K562 (cell line): ENCODE measurements at regions not wholly inside any gene's neighbourhood (a gene's known extent, or its start where the extent isn't known, plus 50 kb on each side); places are given as distances from the start of the nearest gene placed in this dataset.
"Not testable (repeated sequence)": the region's sequence is repeated elsewhere in the genome, so short reads cannot be mapped to it uniquely, and the experiment has no call there.

Source experiments
- ATAC-seq: fragments of 200-7000 bp; cut with Tn5 transposase; 3 replicates; pipeline ENCODE4 v1.9.1; 2020; ENCODE audit warnings: moderate library complexity
- BruUV-seq: library from RNA; stranded (reverse); fragments of 400-500 nt; replicated peaks from 2 replicates; lab custom pipeline; 2021; lab: Mats Ljungman, UMichigan
- CTCF ChIA-PET: fragments of 300-600 bp; formaldehyde crosslinking; extraction: SDS; loops from one replicate; lab custom pipeline; 2021; ENCODE audit warnings: low intra/inter-chr PET ratio; lab: Yijun Ruan, JAX
- POLR2A ChIA-PET: fragments of 300-600, 350-650 bp; sonication (Branson Sonifier 250); formaldehyde crosslinking; extraction: SDS; loops from one replicate; lab custom pipeline; 2021; ENCODE audit warnings: antibody characterized with exemption, inconsistent platforms; lab: Yijun Ruan, JAX
- DNase-seq, 4 experiments: peaks; one replicate each; pipeline versions ENCODE4 v3.0.0 to v3.0.0-alpha.2; 2011 to 2018; ENCODE audit warnings: low spot score in 3 of 4, mixed read lengths in 3 of 4; ENCODE audit errors: extremely low read depth in 1 of 4
- FAIRE-seq: peaks from 2 replicates; lab custom pipeline; 2011; peaks lifted over from hg19 to GRCh38; lab: Jason Lieb, UNC
- H2AFZ ChIP-seq: 2 replicates; pipeline ENCODE4 v1.6.0; 2011; ENCODE audit warnings: low read depth, low read length, control low read depth, inconsistent platforms
- H3K27ac ChIP-seq: fragments of 200-600 bp; 3 replicates; pipeline ENCODE4 v1.8.0; 2011; ENCODE audit warnings: low read depth, mild to moderate bottlenecking, control low read depth, inconsistent platforms, low read length, moderate library complexity, mixed read lengths; ENCODE audit errors: extremely low read depth
- H3K27me3 ChIP-seq, 2 experiments: fragments of 300-600 bp in 1 of 2; 2 replicates in 1 of 2; 3 replicates in 1 of 2; pipeline versions ENCODE4 v1.6.0 to v1.8.0; 2011; ENCODE audit warnings: inconsistent platforms in 2 of 2, low read length in 2 of 2, mild to moderate bottlenecking in 1 of 2, mixed read lengths in 1 of 2, moderate library complexity in 1 of 2; ENCODE audit not compliant: control insufficient read depth in 2 of 2, insufficient read depth in 2 of 2
- H3K36me3 ChIP-seq: fragments of 300-600 bp; 3 replicates; pipeline ENCODE4 v1.8.0; 2011; ENCODE audit warnings: mild to moderate bottlenecking, low read length, inconsistent platforms; ENCODE audit not compliant: control insufficient read depth, insufficient read depth
- H3K4me1 ChIP-seq, 2 experiments: fragments of 200-600 bp in 1 of 2; replicated peaks in 1 of 2; 2 replicates in 1 of 2; 3 replicates in 1 of 2; pipeline versions ENCODE4 v1.5.1 to v1.8.0; 2011; ENCODE audit warnings: inconsistent platforms in 2 of 2, low read length in 2 of 2, mild to moderate bottlenecking in 1 of 2, mixed read lengths in 1 of 2, moderate library complexity in 1 of 2; ENCODE audit not compliant: control insufficient read depth in 2 of 2, insufficient read depth in 2 of 2
- H3K4me2 ChIP-seq: 2 replicates; pipeline ENCODE4 v1.6.1; 2011; ENCODE audit warnings: low read length, control low read depth, inconsistent platforms, mixed read lengths; ENCODE audit not compliant: insufficient read depth
- H3K4me3 ChIP-seq: fragments of 200-600 bp; sonication (generic), shearing (Covaris generic); 2 replicates; pipeline ENCODE4 v1.5.1; 2016; ENCODE audit warnings: control low read depth, inconsistent platforms
- H3K79me2 ChIP-seq: fragments of 200-600 bp; 3 replicates; pipeline ENCODE4 v1.8.0; 2011; ENCODE audit warnings: low read length, inconsistent platforms; ENCODE audit not compliant: control insufficient read depth, insufficient read depth
- H3K9ac ChIP-seq, 2 experiments: 2 replicates each; pipeline versions ENCODE4 v1.6.0 to v1.6.1; 2011; ENCODE audit warnings: low read depth in 2 of 2, low read length in 2 of 2, control low read depth in 1 of 2, inconsistent platforms in 1 of 2, mild to moderate bottlenecking in 1 of 2, mixed read lengths in 1 of 2; ENCODE audit not compliant: insufficient read depth in 1 of 2
- H3K9me1 ChIP-seq: one replicate; pipeline ENCODE4 v1.6.0; 2011; ENCODE audit warnings: inconsistent platforms, mild to moderate bottlenecking, low read length, moderate library complexity; ENCODE audit not compliant: control insufficient read depth, insufficient read depth
- H3K9me3 ChIP-seq: replicated peaks from 2 replicates; pipeline ENCODE4 v1.5.1; 2011; ENCODE audit warnings: low read depth, low read length, inconsistent platforms; ENCODE audit not compliant: control insufficient read depth, insufficient read depth
- H4K20me1 ChIP-seq: replicated peaks from 2 replicates; pipeline ENCODE4 v1.6.1; 2011; ENCODE audit warnings: low read length, inconsistent platforms, mixed read lengths; ENCODE audit not compliant: control insufficient read depth, insufficient read depth
- FOSL1 ChIP-seq: fragments of 200-800 bp; sonication (Bioruptor generic); conservative IDR thresholded peaks from 2 replicates; pipeline ENCODE4 v1.6.1; 2016; ENCODE audit warnings: missing genetic modification characterization, missing compliant biosample characterization
- SMARCA5 ChIP-seq: fragments of 450-650 bp; IDR thresholded peaks from 2 replicates; pipeline ENCODE4 v1.6.1; 2016
- ZNF23 ChIP-seq: fragments of 250-450 bp; sonication (Bioruptor Pico); IDR thresholded peaks from 2 replicates; pipeline ENCODE4 v1.4.0; 2020; ENCODE audit warnings: mild to moderate bottlenecking
- ZNF395 ChIP-seq: fragments of 200-800 bp; sonication (Bioruptor generic); IDR thresholded peaks from 2 replicates; pipeline ENCODE4 v1.6.1; 2017; ENCODE audit warnings: missing genetic modification characterization, missing compliant biosample characterization
- ZNF699 ChIP-seq: fragments of 250-450 bp; sonication (Bioruptor Pico); IDR thresholded peaks from 2 replicates; pipeline ENCODE4 v1.8.0; 2021; ENCODE audit warnings: mild to moderate bottlenecking, moderate library complexity; ENCODE audit not compliant: insufficient replicate concordance
- ZNF79 ChIP-seq: fragments of 250-450 bp; sonication (Bioruptor Pico); IDR thresholded peaks from 2 replicates; pipeline ENCODE4 v1.4.0; 2020; ENCODE audit warnings: low read depth, mild to moderate bottlenecking, moderate library complexity
- WGBS: fragments of 100-300 bp; shearing (Covaris generic); methylation state at CpG from one replicate; pipeline ENCODE4 v1.1.6; 2016; ENCODE audit warnings: low coverage, mixed read lengths; ENCODE audit not compliant: insufficient coverage; ENCODE audit errors: missing lambda C conversion rate; 5-methylcytosine and 5-hydroxymethylcytosine counted together
- in situ Hi-C: fragments of 300-500 bp; cut with MboI; formaldehyde crosslinking; loops from 4 replicates; pipeline ENCODE4 v1.15.0; 2018; ENCODE audit warnings: inconsistent platforms, mixed read lengths
- intact Hi-C: fragments of 100-400 bp; cut with micrococcal nuclease; formaldehyde crosslinking; loops from 2 replicates; pipeline ENCODE4 v1.14.2; 2022

DNA sequence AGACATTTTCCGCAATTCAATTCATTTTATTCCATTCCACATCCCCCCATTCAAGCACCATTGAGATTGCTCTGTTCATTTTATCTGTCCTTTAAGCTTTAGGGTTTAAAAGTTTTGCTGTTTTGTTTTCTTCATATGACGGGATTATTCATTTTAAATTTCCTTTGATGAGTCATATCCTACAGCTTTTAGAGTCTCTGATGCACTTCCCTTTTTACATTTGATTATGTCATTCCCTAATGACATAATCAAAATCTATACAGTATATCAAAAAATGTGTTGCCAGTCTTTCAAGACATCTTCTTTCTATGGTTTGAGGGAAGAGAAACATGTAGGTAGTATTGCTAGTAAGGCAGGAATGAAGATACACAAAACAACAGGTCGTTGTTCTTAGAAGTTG lies 456.3 kb downstream of the PDGFC start:
- Histone ChIP-seq H3K4me3 (no peak overlapping the region), H3K9me3 (no peaks in the 10 kb centered on the region; the same call in 1 of the 2 replicates), H3K36me3 (no peaks in the 10 kb centered on the region), H3K9me1 (no peaks in the 10 kb centered on the region), H3K27me3 (no peaks in the 10 kb centered on the region), H3K4me1 (no peaks in the 10 kb centered on the region), H3K27ac (no peak overlapping the region), H2AFZ (no peak overlapping the region), H3K9ac (no peak overlapping the region), H4K20me1 (no peaks in the 10 kb centered on the region), H3K79me2 (no peaks in the 10 kb centered on the region), H3K4me2 (no peak overlapping the region)
- 4% methylated on average over 3 of the region's 3 CpGs for WGBS
- CTCF ChIA-PET = no interaction called here
- TF ChIP-seq ZNF79 (CRISPR knock-in tag) (no peak), ZNF395 (CRISPR knock-in tag) (no peak), SMARCA5 (no peak), ZNF23 (CRISPR knock-in tag) (no peak), FOSL1 (tag) (no peak)
- ATAC-seq (no peak), DNase-seq (no peak), FAIRE-seq (no peak)
- intact Hi-C loops (no loop called here), in situ Hi-C loops (no loop called here)
- POLR2A ChIA-PET = no interaction called here
- no TSS peak for BruUV-seq

DNA sequence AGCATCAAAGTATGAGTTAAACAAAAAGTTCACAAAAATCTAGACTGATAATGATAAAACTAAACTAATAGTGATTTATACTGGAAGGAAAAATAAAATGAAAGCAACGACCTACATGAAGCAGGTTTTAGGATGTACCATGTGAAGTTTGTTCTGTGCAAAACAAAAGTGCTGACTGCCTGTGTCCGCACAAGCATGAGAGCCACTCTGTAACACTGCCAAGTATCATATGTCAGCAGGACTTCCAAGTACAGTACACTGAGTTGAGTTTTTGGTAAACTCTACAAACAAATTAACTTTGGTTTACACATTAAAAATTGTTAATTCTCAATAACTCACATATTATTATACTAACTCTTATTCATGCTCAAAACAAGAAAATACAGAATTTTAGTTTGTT lies 459.0 kb downstream of the PDGFC start:
- in situ Hi-C loops = no loop called here
- Histone ChIP-seq H3K4me2 (no peak overlapping the region), H3K9me3 (no peaks in the 10 kb centered on the region; the same call in 1 of the 2 replicates), H2AFZ (no peak overlapping the region), H4K20me1 (no peaks in the 10 kb centered on the region), H3K9me1 (no peaks in the 10 kb centered on the region), H3K4me3 (no peak overlapping the region), H3K27me3 (no peaks in the 10 kb centered on the region), H3K36me3 (no peaks in the 10 kb centered on the region), H3K4me1 (no peaks in the 10 kb centered on the region), H3K9ac (no peak overlapping the region), H3K79me2 (no peaks in the 10 kb centered on the region), H3K27ac (no peak overlapping the region)
- ChIA-PET CTCF (no interaction called here), POLR2A (no interaction called here)
- no peak for DNase-seq
- intact Hi-C loops = no loop called here
- TF ChIP-seq ZNF699 (CRISPR knock-in tag) = no peak
- no peak for FAIRE-seq
- no peak for ATAC-seq
- 7% methylated on average over 2 of the region's 2 CpGs for WGBS
- BruUV-seq = no TSS peak

DNA sequence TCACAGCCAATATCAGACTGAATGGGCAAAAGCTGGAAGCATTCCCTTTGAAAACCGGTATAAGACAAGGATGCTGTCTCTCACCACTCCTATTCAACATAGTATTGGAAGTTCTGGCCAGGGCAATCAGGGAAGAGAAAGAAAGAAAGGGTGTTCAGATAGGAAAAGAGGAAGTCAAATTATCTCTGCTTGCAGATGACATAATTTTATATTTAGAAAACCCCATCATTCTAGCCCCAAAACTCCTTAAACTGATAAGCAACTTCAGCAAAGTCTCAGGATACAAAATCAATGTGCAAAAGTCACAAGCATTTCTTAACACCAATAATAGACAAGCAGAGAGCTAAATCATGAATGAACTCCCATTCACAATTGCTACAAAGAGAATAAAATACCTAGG lies 461.7 kb downstream of the PDGFC start:
- CTCF ChIA-PET, H3K9me1 ChIP-seq, H3K9ac ChIP-seq, intact Hi-C loops, BruUV-seq, H3K36me3 ChIP-seq, POLR2A ChIA-PET, H2AFZ ChIP-seq, H4K20me1 ChIP-seq, H3K4me1 ChIP-seq, H3K79me2 ChIP-seq, H3K9me3 ChIP-seq, in situ Hi-C loops, H3K4me2 ChIP-seq, ATAC-seq, H3K4me3 ChIP-seq, DNase-seq, FAIRE-seq, H3K27ac ChIP-seq, H3K27me3 ChIP-seq: not testable (repeated sequence)
- 0% methylated on average over 1 of the region's 1 CpG for WGBS
